NCI-H2227 (cell line): ENCODE measurements at regions not wholly inside any gene's neighbourhood (a gene's known extent, or its start where the extent isn't known, plus 50 kb on each side); places are given as distances from the start of the nearest gene placed in this dataset.
"Not testable (repeated sequence)": the region's sequence is repeated elsewhere in the genome, so short reads cannot be mapped to it uniquely, and the experiment has no call there.

Source experiments
- DNase-seq: peaks from one replicate; lab custom pipeline; 2025; ENCODE audit not compliant: unreplicated experiment; lab: John Stamatoyannopoulos, UW

GRCh38 chr6:48550603-48551002 is 439.6 kb upstream of the PTCHD4 start:
- DNase-seq, result no peak

- DNase-seq, result no peak
Observed at GRCh38 chr6:48542191-48542590, 431.2 kb upstream of the PTCHD4 start.

- DNase-seq, result no peak
Observed at GRCh38 chr6:48541649-48542048, 430.7 kb upstream of the PTCHD4 start.

- no peak for DNase-seq
Observed at GRCh38 chr6:48535582-48536009, 424.6 kb upstream of the PTCHD4 start.

GRCh38 chr6:48530978-48531377 is 420.0 kb upstream of the PTCHD4 start:
- DNase-seq, result not testable (repeated sequence)

GRCh38 chr6:48525849-48526248 is 414.9 kb upstream of the PTCHD4 start:
- DNase-seq, result no peak

GRCh38 chr6:48520951-48521350 is 410.0 kb upstream of the PTCHD4 start:
- no peak for DNase-seq

GRCh38 chr6:48512390-48512789 is 401.4 kb upstream of the PTCHD4 start:
- DNase-seq, result no peak

- no peak for DNase-seq
Observed at GRCh38 chr6:48511378-48511777, 400.4 kb upstream of the PTCHD4 start.

- no peak for DNase-seq
Observed at GRCh38 chr6:48505621-48506020, 394.6 kb upstream of the PTCHD4 start.

GRCh38 chr6:48493432-48493831 is 382.4 kb upstream of the PTCHD4 start:
- DNase-seq, result not testable (repeated sequence)

GRCh38 chr6:48490658-48491057 is 379.7 kb upstream of the PTCHD4 start:
- DNase-seq, result peak; percentile 1

GRCh38 chr6:48486876-48487275 is 375.9 kb upstream of the PTCHD4 start:
- no peak for DNase-seq

GRCh38 chr6:48486373-48486772 is 375.4 kb upstream of the PTCHD4 start:
- no peak for DNase-seq

- no peak for DNase-seq
Observed at GRCh38 chr6:48476257-48476656, 365.3 kb upstream of the PTCHD4 start.

GRCh38 chr6:48475275-48475674 is 364.3 kb upstream of the PTCHD4 start:
- DNase-seq, result no peak

- no peak for DNase-seq
Observed at GRCh38 chr6:48474830-48475229, 363.8 kb upstream of the PTCHD4 start.

GRCh38 chr6:48474136-48474535 is 363.1 kb upstream of the PTCHD4 start:
- no peak for DNase-seq

- no peak for DNase-seq
Observed at GRCh38 chr6:48472535-48472934, 361.5 kb upstream of the PTCHD4 start.

- DNase-seq, result no peak
Observed at GRCh38 chr6:48472091-48472490, 361.1 kb upstream of the PTCHD4 start.

- no peak for DNase-seq
Observed at GRCh38 chr6:48471326-48471725, 360.3 kb upstream of the PTCHD4 start.

GRCh38 chr6:48449002-48449401 is 338.0 kb upstream of the PTCHD4 start:
- DNase-seq, result no peak

GRCh38 chr6:48447251-48447650 is 336.3 kb upstream of the PTCHD4 start:
- no peak for DNase-seq

GRCh38 chr6:48429610-48430009 is 318.6 kb upstream of the PTCHD4 start:
- no peak for DNase-seq
